Brain microvascular endothelial cell (primary cell): ENCODE measurements at regions not wholly inside any gene's neighbourhood (a gene's known extent, or its start where the extent isn't known, plus 50 kb on each side); places are given as distances from the start of the nearest gene placed in this dataset.

ENCODE experiments used
- DNase-seq: peaks from one replicate; pipeline ENCODE4 v3.0.0-alpha.2; 2020
- H3K27ac ChIP-seq: fragments of 250-450 bp; sonication (Bioruptor Pico); 2 replicates; pipeline ENCODE4 v1.5.1; 2020; ENCODE audit warnings: mild to moderate bottlenecking, moderate library complexity
- H3K27me3 ChIP-seq: fragments of 250-450 bp; sonication (Bioruptor Pico); replicated peaks from 2 replicates; pipeline ENCODE4 v1.5.1; 2020; ENCODE audit warnings: mild to moderate bottlenecking
- H3K36me3 ChIP-seq: fragments of 250-450 bp; sonication (Bioruptor Pico); replicated peaks from 2 replicates; pipeline ENCODE4 v1.5.1; 2020; ENCODE audit warnings: mild to moderate bottlenecking
- H3K4me3 ChIP-seq: 2 replicates; pipeline ENCODE4 v1.5.1; 2011; ENCODE audit warnings: low read depth, mild to moderate bottlenecking, control low read depth, low read length, moderate library complexity
- CTCF ChIP-seq: IDR thresholded peaks from 2 replicates; pipeline ENCODE4 v1.5.1; 2011; ENCODE audit warnings: low read depth, mild to moderate bottlenecking, moderate library complexity, low read length, control low read depth, inconsistent platforms; ENCODE audit errors: missing control alignments
- in situ Hi-C: cut with HindIII; loops from 2 replicates; pipeline ENCODE4 v1.10.0; 2017; ENCODE audit warnings: low sequenced_read_pairs, low pct_ligation_motif_present

- no peak for DNase-seq
- no peak for TF ChIP-seq CTCF
- no peak overlapping the region for H3K27ac ChIP-seq
- H3K4me3 ChIP-seq, result no peak overlapping the region
- H3K36me3 ChIP-seq, result no peaks in the 10 kb centered on the region
- in situ Hi-C loops, result no loop called here
- H3K27me3 ChIP-seq, result no peaks in the 10 kb centered on the region
Observed at GRCh38 chr2:2638547-2639220, 307.6 kb upstream of the MYT1L start.

GRCh38 chr2:2636813-2637212 lies 305.7 kb upstream of the MYT1L start:
- no peaks in the 10 kb centered on the region for H3K27me3 ChIP-seq
- no peak overlapping the region for H3K4me3 ChIP-seq
- TF ChIP-seq CTCF, result no peak
- in situ Hi-C loops, result no loop called here
- H3K27ac ChIP-seq, result no peak overlapping the region
- no peaks in the 10 kb centered on the region for H3K36me3 ChIP-seq
- DNase-seq, result no peak

- DNase-seq, result no peak
- in situ Hi-C loops, result no loop called here
- Histone ChIP-seq H3K36me3 (no peaks in the 10 kb centered on the region), H3K27me3 (no peaks in the 10 kb centered on the region), H3K27ac (no peak overlapping the region), H3K4me3 (no peak overlapping the region)
- TF ChIP-seq CTCF, result no peak
Observed at GRCh38 chr2:2635025-2635528, 304.0 kb upstream of the MYT1L start.

GRCh38 chr2:2633017-2633416 lies 301.9 kb upstream of the MYT1L start:
- TF ChIP-seq CTCF, result no peak
- DNase-seq, result no peak
- in situ Hi-C loops, result no loop called here
- Histone ChIP-seq H3K4me3 (no peak overlapping the region), H3K27ac (no peak overlapping the region), H3K27me3 (no peaks in the 10 kb centered on the region), H3K36me3 (no peaks in the 10 kb centered on the region)

- Histone ChIP-seq H3K27me3 (no peaks in the 10 kb centered on the region), H3K27ac (no peak overlapping the region), H3K4me3 (no peak overlapping the region), H3K36me3 (no peaks in the 10 kb centered on the region)
- no peak for TF ChIP-seq CTCF
- in situ Hi-C loops, result no loop called here
- DNase-seq, result no peak
Observed at GRCh38 chr2:2623939-2624338, 292.9 kb upstream of the MYT1L start.

- no peak for DNase-seq
- Histone ChIP-seq H3K36me3 (no peaks in the 10 kb centered on the region), H3K4me3 (no peak overlapping the region), H3K27me3 (no peaks in the 10 kb centered on the region), H3K27ac (no peak overlapping the region)
- in situ Hi-C loops, result no loop called here
- TF ChIP-seq CTCF, result no peak
Observed at GRCh38 chr2:2621855-2622254, 290.8 kb upstream of the MYT1L start.
